SW 1271 (cell line): ENCODE measurements at regions not wholly inside any gene's neighbourhood (a gene's known extent, or its start where the extent isn't known, plus 50 kb on each side); places are given as distances from the start of the nearest gene placed in this dataset.
"Not testable (repeated sequence)": the region's sequence is repeated elsewhere in the genome, so short reads cannot be mapped to it uniquely, and the experiment has no call there.

ENCODE experiments used
- DNase-seq, 2 experiments: peaks; one replicate each; lab custom pipeline; 2025; lab: John Stamatoyannopoulos, UW

DNA sequence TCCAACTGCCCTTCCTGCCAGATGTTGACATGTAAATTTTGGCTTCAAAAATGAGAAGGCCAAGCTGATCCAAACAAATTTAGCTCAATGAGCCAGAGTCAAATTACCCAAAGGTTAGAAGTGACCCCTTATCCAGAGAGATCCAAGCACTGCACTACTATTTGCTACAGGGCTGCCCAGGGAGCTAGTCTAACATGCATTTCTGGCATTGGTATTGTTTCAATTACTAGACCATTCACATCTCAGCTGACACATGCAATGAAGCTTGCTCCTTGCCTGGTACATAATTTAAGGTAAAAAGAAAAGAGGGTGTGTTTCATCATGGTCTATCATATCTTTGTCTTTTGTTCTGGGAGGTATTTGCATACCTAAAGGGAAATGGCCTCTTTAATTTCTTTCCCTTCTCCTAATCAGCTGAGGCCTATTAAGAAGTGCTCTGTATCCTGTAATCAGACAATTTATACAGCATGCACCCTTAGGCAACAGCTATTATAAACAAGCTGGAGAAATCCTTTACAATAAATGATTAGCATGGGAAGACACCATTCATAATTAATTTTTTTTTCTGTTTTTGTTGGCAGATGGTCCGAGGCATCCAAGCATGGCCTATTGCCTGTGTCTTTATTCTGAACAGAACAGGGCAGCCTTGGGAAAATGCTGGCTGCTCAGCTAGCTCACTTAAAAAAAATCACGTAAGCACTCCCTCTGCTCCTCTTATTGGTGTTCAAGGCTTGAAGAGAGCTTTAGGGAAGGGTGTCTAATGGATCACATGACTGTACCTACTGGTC, 161.5 kb upstream of the SALL1 start:
- DNase-seq = no peak

DNA sequence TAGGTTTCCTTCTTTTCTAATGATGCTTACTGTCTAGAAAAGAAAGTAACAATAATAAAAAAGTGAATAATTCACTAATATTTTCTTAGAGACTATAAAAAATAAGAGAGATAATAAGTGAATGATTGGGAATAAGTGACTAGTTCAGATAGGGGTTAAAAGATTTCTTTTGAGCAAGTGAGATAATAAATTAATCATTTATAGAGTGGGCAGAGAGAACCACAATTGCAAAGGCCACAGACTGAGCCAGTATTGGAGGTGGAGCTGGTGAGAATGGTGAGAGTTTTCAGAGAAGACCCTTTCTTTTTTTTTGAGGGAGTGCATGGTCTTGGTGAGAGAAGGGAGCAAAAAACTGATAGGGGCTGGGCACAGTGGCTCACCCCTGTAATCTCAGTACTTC, 159.1 kb upstream of the SALL1 start:
- no peak for DNase-seq

DNA sequence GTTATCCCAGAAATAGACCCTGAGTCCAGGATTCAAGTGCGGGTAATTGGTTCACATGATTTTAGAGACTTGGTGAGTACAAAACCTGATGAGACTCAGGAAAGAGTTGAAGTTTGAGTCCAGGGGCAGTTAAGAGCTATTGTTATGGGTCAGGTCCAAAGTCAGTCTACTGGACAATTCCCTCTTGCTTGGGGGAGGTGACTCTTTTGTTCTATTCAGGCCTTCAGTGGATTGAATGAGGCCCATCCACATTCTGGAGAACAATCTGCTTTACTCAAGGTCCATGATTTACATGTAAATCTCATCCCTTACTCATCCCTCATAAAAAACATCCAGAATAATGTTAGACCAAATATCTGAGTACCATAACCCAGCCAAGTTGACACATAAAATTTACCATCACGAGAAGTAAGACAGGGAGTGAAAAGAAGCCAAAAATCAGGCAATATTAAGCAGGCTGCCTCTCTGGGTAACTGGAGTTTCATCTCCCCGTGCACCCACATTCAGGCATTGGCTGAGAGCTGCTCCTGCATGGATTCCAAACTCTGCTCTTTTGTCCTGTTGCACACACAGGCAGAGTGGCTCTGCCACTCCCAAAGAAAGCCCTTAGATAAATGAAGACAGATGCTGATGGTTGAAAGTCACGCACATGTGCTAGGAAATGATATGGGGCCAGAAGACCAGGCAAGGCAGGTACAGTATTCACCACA, 156.0 kb upstream of the SALL1 start:
- no peak for DNase-seq

GRCh38 chr16:51306116-51306515, 155.0 kb upstream of the SALL1 start:
- no peak for DNase-seq

GRCh38 chr16:51305337-51305736, 154.3 kb upstream of the SALL1 start:
- DNase-seq = no peak

- no peak for DNase-seq
These were observed 151.0 kb upstream of the SALL1 start for GRCh38 chr16:51302042-51302441.

- no peak for DNase-seq
These were observed 147.7 kb upstream of the SALL1 start for GRCh38 chr16:51298800-51299199.

DNA sequence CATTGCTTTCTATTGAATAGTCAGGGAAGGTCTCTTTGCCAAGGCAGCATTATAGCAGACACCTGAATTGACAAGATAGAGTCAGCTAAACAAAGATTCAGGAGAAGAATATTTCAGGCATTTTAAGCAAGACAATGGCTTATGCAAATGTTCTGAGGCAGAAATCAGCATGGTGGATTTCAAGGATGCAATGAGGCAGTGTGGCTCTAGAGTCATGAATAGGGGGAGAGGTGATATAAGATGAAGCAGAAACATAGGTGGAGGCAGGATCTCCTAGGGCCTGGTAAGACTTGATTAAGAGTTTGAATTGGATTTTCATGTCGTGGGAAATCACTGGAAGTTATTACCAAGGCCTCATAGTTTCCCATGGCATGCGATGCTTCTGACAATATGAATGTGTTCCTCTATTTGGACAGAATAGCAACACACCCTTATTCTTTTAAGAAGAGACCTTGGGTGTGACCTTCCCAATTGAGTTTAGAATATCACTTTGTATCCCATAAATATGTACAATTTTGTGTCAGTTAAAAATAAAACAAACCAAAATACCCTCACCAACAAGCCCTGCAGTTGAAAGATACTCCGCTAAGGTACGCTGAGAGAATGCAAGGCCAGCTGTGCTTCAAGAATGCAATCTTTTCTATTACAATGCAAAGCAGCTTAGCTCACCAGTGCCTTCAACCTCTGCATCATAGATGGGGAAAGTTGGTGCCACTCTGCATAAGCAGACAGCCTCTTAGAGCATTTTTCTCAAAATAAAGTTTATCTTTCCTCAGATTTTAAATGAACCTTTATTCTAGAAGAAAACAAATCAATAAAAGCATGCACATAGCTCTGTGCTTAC, 139.6 kb upstream of the SALL1 start:
- DNase-seq = no peak

DNA sequence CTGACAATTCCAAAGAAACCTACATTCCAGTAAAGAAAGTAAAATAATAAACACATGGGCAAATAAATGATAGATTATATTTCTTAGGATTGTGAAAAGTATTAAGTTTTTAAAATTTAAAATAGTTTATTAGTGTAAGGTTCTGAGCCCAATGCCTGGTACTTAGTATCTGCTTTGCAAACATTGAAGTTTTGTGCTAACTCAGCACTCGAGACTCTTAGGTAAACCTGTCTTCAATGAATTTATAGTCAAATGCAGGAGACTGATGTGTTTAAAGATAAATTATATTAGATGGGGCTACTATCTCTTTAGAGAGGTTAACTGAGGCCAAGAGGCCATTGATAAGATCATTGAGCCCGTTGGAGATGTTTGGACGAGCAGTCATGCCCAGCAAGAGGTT, 138.3 kb upstream of the SALL1 start:
- no peak for DNase-seq

DNA sequence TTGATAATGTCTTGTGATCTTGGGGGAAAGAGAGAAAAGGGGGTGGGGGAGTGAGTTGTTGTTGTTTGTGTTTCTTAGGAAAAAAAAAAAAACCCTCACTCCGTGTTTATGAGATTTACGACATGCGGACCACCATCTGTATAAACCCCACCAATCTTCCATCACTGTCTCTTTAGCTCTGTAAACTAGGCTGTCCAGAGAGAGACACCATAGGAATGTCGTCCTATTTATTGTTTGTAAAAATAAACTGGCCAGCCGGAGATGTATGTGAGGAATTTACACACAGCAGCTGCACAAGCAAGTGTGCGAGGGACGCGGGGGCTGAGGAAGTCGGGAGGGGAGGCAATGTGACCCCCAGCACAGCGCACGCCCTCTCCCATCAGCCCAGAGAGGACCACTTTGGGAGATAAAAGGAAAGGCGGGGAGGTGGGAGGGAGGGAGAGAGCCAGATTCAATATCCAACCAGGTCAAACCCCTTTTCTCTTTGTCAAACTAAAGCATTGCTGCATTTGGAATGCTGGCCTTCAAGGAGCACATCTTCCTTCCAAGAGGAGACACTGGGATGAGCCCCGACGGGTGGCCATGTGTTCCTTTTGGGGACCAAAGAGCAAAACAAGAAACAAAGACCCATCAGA, 136.2 kb upstream of the SALL1 start:
- no peak for DNase-seq

GRCh38 chr16:51286272-51286671, 135.2 kb upstream of the SALL1 start:
- DNase-seq = no peak

GRCh38 chr16:51276336-51276735, 125.3 kb upstream of the SALL1 start:
- DNase-seq = no peak

DNA sequence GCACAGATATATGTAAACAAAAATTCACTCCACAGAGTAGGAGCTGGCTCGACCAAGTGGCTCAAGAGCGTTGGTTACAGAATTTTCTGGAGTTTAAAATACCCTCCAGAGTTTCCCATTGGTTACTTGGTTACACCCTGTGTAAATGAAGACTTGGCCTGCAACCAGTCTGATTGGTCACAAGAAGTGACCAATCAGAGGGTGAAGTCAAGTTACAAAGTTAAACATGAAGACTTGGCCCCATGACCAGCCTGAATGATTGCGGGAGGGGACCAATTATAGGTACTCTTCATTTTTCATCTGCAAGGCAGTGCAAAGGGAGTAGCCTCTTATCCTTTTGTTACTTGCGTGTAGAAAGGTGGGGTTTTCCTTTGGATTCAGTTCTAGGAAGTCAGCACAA, 121.3 kb upstream of the SALL1 start:
- no peak for DNase-seq

DNA sequence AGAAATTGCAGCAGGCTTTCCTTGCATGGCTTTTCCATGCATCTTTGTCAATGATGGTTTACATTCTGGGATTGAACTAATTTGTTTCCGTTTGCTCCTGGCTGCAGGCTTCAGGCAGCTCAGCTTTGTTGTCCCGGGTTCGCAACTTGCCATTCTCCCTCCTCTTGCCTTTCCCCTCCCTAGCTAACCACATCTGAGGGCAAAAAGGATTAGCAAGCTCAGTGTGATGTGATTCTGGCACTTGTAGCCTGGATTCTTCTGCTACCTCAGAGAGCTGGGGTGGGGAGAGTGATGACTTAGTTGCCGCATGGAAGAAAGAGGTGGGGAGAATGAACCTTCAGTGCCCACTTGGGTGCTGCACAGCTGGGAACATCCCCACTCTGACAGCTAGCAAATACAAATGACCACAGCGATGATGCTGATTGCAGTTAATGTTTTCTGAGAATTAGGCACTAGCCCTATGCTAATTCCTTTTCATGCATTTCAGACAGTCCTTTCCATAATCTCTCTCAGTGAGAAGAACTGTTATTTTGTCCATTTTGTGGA, 120.2 kb upstream of the SALL1 start:
- no peak for DNase-seq

DNA sequence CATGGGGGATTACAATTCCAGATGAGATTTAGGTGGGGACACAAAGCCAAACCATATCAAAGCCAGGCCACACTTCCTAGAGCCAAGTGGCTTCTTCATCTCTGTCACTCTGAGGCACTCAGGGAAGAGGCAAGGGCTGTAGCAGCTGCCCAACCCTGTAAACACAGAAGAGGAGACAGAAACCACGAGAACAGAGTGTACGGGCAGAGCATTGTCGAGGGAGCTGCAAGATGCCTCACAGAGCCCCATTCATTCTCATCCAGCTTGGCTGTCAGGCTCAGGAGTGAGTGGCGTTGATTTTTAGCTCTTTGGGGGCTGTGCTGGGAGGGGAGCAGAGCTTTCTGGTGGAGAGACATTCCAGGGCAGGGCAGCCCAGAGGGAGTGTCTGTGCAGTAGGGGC, 117.2 kb upstream of the SALL1 start:
- DNase-seq = no peak

DNA sequence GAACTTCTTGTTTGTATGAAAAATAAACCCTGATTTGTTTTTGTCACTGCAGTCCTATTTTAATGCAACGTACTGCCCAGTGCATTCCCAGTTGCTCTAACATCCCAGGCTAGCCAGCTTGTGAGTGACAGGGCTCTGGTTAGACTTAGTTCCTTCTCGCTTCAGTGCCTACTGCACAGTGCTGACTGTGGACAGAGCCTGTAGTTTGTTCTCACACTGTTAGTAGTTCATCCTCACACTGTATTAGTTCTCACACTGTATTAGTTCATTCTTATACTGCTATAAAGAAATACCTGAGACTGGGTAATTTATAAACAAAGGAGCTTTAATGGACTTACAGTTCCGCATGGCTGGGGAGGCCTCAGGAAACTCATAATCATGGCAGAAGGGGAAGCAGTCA, 116.6 kb upstream of the SALL1 start:
- DNase-seq = no peak

DNA sequence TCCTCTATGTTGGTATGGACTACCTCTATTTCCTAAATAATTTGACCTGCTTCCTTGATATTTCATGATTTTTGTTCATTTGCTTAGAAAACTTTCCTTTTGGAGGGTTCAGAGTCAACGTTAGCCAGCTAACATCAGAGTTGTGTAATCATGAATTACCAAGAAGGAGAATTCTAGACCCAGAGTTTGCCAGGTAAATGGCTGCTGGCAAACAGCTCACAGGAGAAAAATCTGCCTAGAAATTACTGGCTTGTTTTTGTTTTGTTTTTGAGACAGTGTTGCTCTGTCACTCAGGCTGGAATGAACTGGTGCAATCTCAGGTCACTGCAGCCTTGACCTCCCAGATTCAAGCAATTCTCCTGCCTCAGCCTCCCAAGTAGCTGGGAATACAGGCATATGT, 111.4 kb upstream of the SALL1 start:
- DNase-seq = no peak

- DNase-seq = no peak
These were observed 110.8 kb upstream of the SALL1 start for GRCh38 chr16:51261919-51262318.

GRCh38 chr16:51255349-51255972, 104.4 kb upstream of the SALL1 start:
- no peak for DNase-seq

DNA sequence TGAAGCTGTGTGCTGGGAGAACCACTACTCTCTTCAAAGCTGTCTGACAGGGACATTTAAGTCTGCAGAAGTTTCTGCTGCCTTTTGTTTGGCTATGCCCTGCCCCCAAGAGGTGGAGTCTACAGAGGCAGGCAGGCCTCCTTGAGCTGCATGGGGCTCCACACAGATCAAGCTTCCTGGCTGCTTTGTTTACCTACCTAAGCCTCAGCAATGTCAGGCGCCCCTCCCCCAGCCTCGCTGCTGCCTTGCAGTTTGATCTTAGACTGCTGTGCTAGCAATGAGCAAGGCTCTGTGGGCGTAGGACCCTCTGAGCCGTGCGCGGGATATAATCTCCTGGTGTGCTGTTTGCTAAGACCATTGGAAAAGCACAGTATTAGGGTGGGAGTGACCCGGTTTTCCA, 103.3 kb upstream of the SALL1 start:
- DNase-seq = not testable (repeated sequence)

DNA sequence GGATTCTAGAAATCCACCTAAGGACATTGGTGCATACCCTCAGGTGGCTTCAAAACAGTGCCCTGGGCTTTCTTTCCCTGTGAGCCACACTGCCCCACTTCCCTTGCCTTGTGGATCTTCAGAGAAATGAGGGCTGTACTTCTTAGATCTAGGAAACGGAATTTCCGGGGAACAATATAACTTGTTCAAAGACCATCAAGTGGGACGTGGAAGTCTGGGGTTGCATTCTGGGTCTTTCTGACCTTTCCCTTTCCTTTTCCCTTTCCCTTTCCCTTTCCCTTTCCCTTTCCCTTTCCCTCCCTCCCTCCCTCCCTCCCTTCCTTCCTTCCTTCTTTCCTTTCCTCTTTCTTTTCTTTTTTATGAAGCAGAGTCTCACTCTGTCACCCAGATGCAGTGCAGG, 97.1 kb upstream of the SALL1 start:
- DNase-seq = no peak

GRCh38 chr16:51245658-51245995, 94.6 kb upstream of the SALL1 start:
- DNase-seq = no peak
